Endothelial cell (in vitro differentiated cells): ENCODE measurements at regions not wholly inside any gene's neighbourhood (a gene's known extent, or its start where the extent isn't known, plus 50 kb on each side); places are given as distances from the start of the nearest gene placed in this dataset.

Experiments used
- DNase-seq: peaks from one replicate; pipeline ENCODE4 v3.0.0; 2021; ENCODE audit warnings: low spot score
- H3K27ac Mint-ChIP-seq: one replicate; pipeline ENCODE4 v1.8.0; 2021; ENCODE audit warnings: mixed read lengths, inconsistent platforms; ENCODE audit not compliant: unreplicated experiment
- H3K27me3 Mint-ChIP-seq: one replicate; pipeline ENCODE4 v1.8.0; 2021; ENCODE audit warnings: mild to moderate bottlenecking, moderate library complexity, mixed read lengths, inconsistent platforms; ENCODE audit not compliant: unreplicated experiment
- H3K36me3 Mint-ChIP-seq: one replicate; pipeline ENCODE4 v1.8.0; 2021; ENCODE audit warnings: mild to moderate bottlenecking, low read depth, mixed read lengths, inconsistent platforms; ENCODE audit not compliant: unreplicated experiment
- H3K4me1 Mint-ChIP-seq: one replicate; pipeline ENCODE4 v1.8.0; 2021; ENCODE audit warnings: mild to moderate bottlenecking, mixed read lengths, inconsistent platforms; ENCODE audit not compliant: unreplicated experiment
- H3K4me3 Mint-ChIP-seq: one replicate; pipeline ENCODE4 v1.8.0; 2021; ENCODE audit warnings: mild to moderate bottlenecking, mixed read lengths, inconsistent platforms; ENCODE audit not compliant: unreplicated experiment
- H3K9me3 Mint-ChIP-seq: one replicate; pipeline ENCODE4 v1.8.0; 2021; ENCODE audit warnings: mixed read lengths, inconsistent platforms; ENCODE audit not compliant: unreplicated experiment
- CTCF ChIP-seq: fragments of 200-600 bp; sonication (generic); IDR thresholded peaks from one replicate; pipeline ENCODE4 v1.5.0; 2021; ENCODE audit warnings: antibody characterized with exemption; ENCODE audit not compliant: unreplicated experiment

GRCh38 chr3:144041960-144042556 is 70.4 kb downstream of the DIPK2A start:
- no peaks in the 10 kb centered on the region for H3K36me3 Mint-ChIP-seq
- H3K4me3 Mint-ChIP-seq: no peak overlapping the region
- no peaks in the 10 kb centered on the region for H3K9me3 Mint-ChIP-seq
- no peak for DNase-seq
- TF ChIP-seq CTCF: no peak
- no peaks in the 10 kb centered on the region for H3K27me3 Mint-ChIP-seq
- no peak overlapping the region for H3K27ac Mint-ChIP-seq
- H3K4me1 Mint-ChIP-seq: no peaks in the 10 kb centered on the region

GRCh38 chr3:144045766-144046165 is 74.1 kb downstream of the DIPK2A start:
- DNase-seq: no peak

GRCh38 chr3:144049374-144049773 is 77.8 kb downstream of the DIPK2A start:
- Mint-ChIP-seq H3K27me3 (no peaks in the 10 kb centered on the region), H3K36me3 (no peaks in the 10 kb centered on the region), H3K9me3 (no peaks in the 10 kb centered on the region), H3K27ac (no peak overlapping the region), H3K4me1 (no peaks in the 10 kb centered on the region), H3K4me3 (no peak overlapping the region)
- TF ChIP-seq CTCF: no peak
- DNase-seq: no peak

More at GRCh38 chr3:144045766-144046165, 74.1 kb downstream of the DIPK2A start:
- Mint-ChIP-seq H3K4me1 (no peaks in the 10 kb centered on the region), H3K27me3 (no peaks in the 10 kb centered on the region), H3K4me3 (no peak overlapping the region), H3K36me3 (no peaks in the 10 kb centered on the region), H3K27ac (no peak overlapping the region), H3K9me3 (no peaks in the 10 kb centered on the region)
- no peak for TF ChIP-seq CTCF

GRCh38 chr3:144051211-144051610 is 79.6 kb downstream of the DIPK2A start:
- no peak for DNase-seq
- Mint-ChIP-seq H3K27ac (no peak overlapping the region), H3K4me3 (no peak overlapping the region), H3K27me3 (no peaks in the 10 kb centered on the region), H3K36me3 (no peaks in the 10 kb centered on the region), H3K4me1 (no peaks in the 10 kb centered on the region), H3K9me3 (no peaks in the 10 kb centered on the region)
- no peak for TF ChIP-seq CTCF

GRCh38 chr3:144052275-144052674 is 80.7 kb downstream of the DIPK2A start:
- no peak for DNase-seq
- H3K36me3 Mint-ChIP-seq: no peaks in the 10 kb centered on the region
- TF ChIP-seq CTCF: no peak
- H3K4me1 Mint-ChIP-seq: no peaks in the 10 kb centered on the region
- H3K27ac Mint-ChIP-seq: no peak overlapping the region
- H3K4me3 Mint-ChIP-seq: no peak overlapping the region
- H3K27me3 Mint-ChIP-seq: no peaks in the 10 kb centered on the region
- no peaks in the 10 kb centered on the region for H3K9me3 Mint-ChIP-seq
